A673 (cell line): ENCODE measurements at regions not wholly inside any gene's neighbourhood (a gene's known extent, or its start where the extent isn't known, plus 50 kb on each side); places are given as distances from the start of the nearest gene placed in this dataset.

ENCODE experiments used
- BruUV-seq: library from RNA; stranded (reverse); fragments of 400-500 nt; replicated peaks from 2 replicates; lab custom pipeline; 2021; lab: Mats Ljungman, UMichigan
- CTCF ChIA-PET: fragments of 300-600 bp; sonication (Branson Sonifier 250); formaldehyde crosslinking; loops from one replicate; lab custom pipeline; 2022; ENCODE audit warnings: antibody characterized with exemption; lab: Charles Lee
- POLR2A ChIA-PET: fragments of 300-600 bp; sonication (Branson Sonifier 250); formaldehyde crosslinking; loops from one replicate; lab custom pipeline; 2022; ENCODE audit warnings: antibody characterized with exemption; ENCODE audit not compliant: low non-redundant PET; lab: Charles Lee
- DNase-seq: peaks from one replicate; pipeline ENCODE4 v3.0.0-alpha.2; 2015; ENCODE audit warnings: low spot score
- H3K27ac ChIP-seq: fragments of 200-600 bp; sonication (generic); 2 replicates; pipeline ENCODE4 v1.5.1; 2016; ENCODE audit warnings: mixed run types, low read depth, mild to moderate bottlenecking, mixed read lengths, antibody characterized with exemption, low read length; ENCODE audit not compliant: poor library complexity, severe bottlenecking
- H3K27me3 ChIP-seq: fragments of 200-600 bp; sonication (generic); replicated peaks from 2 replicates; pipeline ENCODE4 v1.6.1; 2017; ENCODE audit warnings: mixed run types, low read depth, mild to moderate bottlenecking, mixed read lengths, antibody characterized with exemption, low read length; ENCODE audit not compliant: insufficient read depth, poor library complexity
- H3K36me3 ChIP-seq: fragments of 200-600 bp; sonication (generic); 2 replicates; pipeline ENCODE4 v1.6.1; 2016; ENCODE audit warnings: mixed run types, mild to moderate bottlenecking, mixed read lengths, antibody characterized with exemption, low read length; ENCODE audit not compliant: insufficient read depth, poor library complexity, severe bottlenecking
- H3K4me1 ChIP-seq: fragments of 200-600 bp; sonication (generic); 2 replicates; pipeline ENCODE4 v1.6.1; 2017; ENCODE audit warnings: mixed run types, mild to moderate bottlenecking, mixed read lengths, antibody characterized with exemption, low read length; ENCODE audit not compliant: insufficient read depth, poor library complexity, severe bottlenecking
- H3K4me3 ChIP-seq: fragments of 200-600 bp; sonication (generic); 2 replicates; pipeline ENCODE4 v1.5.1; 2016; ENCODE audit warnings: low read depth, mixed run types, mild to moderate bottlenecking, mixed read lengths, low read length; ENCODE audit not compliant: poor library complexity, severe bottlenecking
- H3K9me3 ChIP-seq: fragments of 200-600 bp; sonication (generic); 2 replicates; pipeline ENCODE4 v1.6.1; 2016; ENCODE audit warnings: mixed run types, low read depth, mild to moderate bottlenecking, mixed read lengths, antibody characterized with exemption, low read length; ENCODE audit not compliant: poor library complexity, severe bottlenecking
- CTCF ChIP-seq: fragments of 300-800, 200-600 bp; sonication (generic); conservative IDR thresholded peaks from 2 replicates; pipeline ENCODE4 v1.5.1; 2017; ENCODE audit warnings: low read depth, mild to moderate bottlenecking, antibody characterized with exemption, low read length, moderate library complexity, mixed read lengths
- EZH2 ChIP-seq: fragments of 200-600 bp; sonication (generic); IDR thresholded peaks from 2 replicates; pipeline ENCODE4 v1.6.1; 2017; ENCODE audit warnings: borderline replicate concordance, low read depth, mild to moderate bottlenecking, mixed read lengths, antibody characterized with exemption, low read length; ENCODE audit not compliant: poor library complexity, severe bottlenecking
- intact Hi-C: fragments of 100-400 bp; cut with micrococcal nuclease; formaldehyde crosslinking; loops from one replicate; pipeline ENCODE4 v1.10.0; 2022; ENCODE audit not compliant: unreplicated experiment

- Histone ChIP-seq H3K36me3 (no peaks in the 10 kb centered on the region), H3K27me3 (no peaks in the 10 kb centered on the region), H3K4me3 (no peak overlapping the region), H3K27ac (no peak overlapping the region), H3K9me3 (no peaks in the 10 kb centered on the region), H3K4me1 (peaks cover 11% of the 10 kb centered on the region)
- CTCF ChIA-PET = no interaction called here
- intact Hi-C loops = no loop called here
- BruUV-seq = no TSS peak
- TF ChIP-seq EZH2 = no peak
- no peak for TF ChIP-seq CTCF
- DNase-seq = no peak
- POLR2A ChIA-PET = no interaction called here
Observed at GRCh38 chr1:72649211-72649888, 367.0 kb upstream of the NEGR1 start.

GRCh38 chr1:72648465-72648864 is 366.1 kb upstream of the NEGR1 start:
- TF ChIP-seq EZH2 (no peak), CTCF (no peak)
- no peaks in the 10 kb centered on the region for H3K9me3 ChIP-seq
- H3K36me3 ChIP-seq = no peaks in the 10 kb centered on the region
- no peak overlapping the region for H3K4me3 ChIP-seq
- BruUV-seq = no TSS peak
- peaks cover 11% of the 10 kb centered on the region for H3K4me1 ChIP-seq
- intact Hi-C loops = no loop called here
- DNase-seq = no peak
- H3K27me3 ChIP-seq = no peaks in the 10 kb centered on the region
- no peak overlapping the region for H3K27ac ChIP-seq
- ChIA-PET CTCF (no interaction called here), POLR2A (no interaction called here)

- no peaks in the 10 kb centered on the region for H3K4me1 ChIP-seq
- no peaks in the 10 kb centered on the region for H3K27me3 ChIP-seq
- POLR2A ChIA-PET = no interaction called here
- H3K9me3 ChIP-seq = no peaks in the 10 kb centered on the region
- no peak overlapping the region for H3K27ac ChIP-seq
- H3K36me3 ChIP-seq = no peaks in the 10 kb centered on the region
- intact Hi-C loops = no loop called here
- no peak for TF ChIP-seq EZH2
- no peak for TF ChIP-seq CTCF
- BruUV-seq = no TSS peak
- DNase-seq = no peak
- H3K4me3 ChIP-seq = no peak overlapping the region
- CTCF ChIA-PET = no interaction called here
Observed at GRCh38 chr1:72643142-72643541, 360.8 kb upstream of the NEGR1 start.
